GM21360 (cell line): ENCODE measurements at regions not wholly inside any gene's neighbourhood (a gene's known extent, or its start where the extent isn't known, plus 50 kb on each side); places are given as distances from the start of the nearest gene placed in this dataset.
"Not testable (repeated sequence)": the region's sequence is repeated elsewhere in the genome, so short reads cannot be mapped to it uniquely, and the experiment has no call there.

Source experiments
- ATAC-seq: cut with Tn5 transposase; IDR thresholded peaks from one replicate; pipeline ENCODE4 v1.9.1; 2021; ENCODE audit warnings: mild to moderate bottlenecking, moderate library complexity; ENCODE audit not compliant: unreplicated experiment

GRCh38 chr7:14973712-14974428 is 71.3 kb upstream of the DGKB start:
- no peak for ATAC-seq

GRCh38 chr7:14971678-14972077 is 69.1 kb upstream of the DGKB start:
- ATAC-seq: not testable (repeated sequence)

GRCh38 chr7:14967376-14967775 is 64.8 kb upstream of the DGKB start:
- ATAC-seq: not testable (repeated sequence)

GRCh38 chr7:14962778-14963177 is 60.2 kb upstream of the DGKB start:
- no peak for ATAC-seq

- ATAC-seq: no peak
Observed at GRCh38 chr7:14960721-14961120, 58.2 kb upstream of the DGKB start.

GRCh38 chr7:14959339-14959738 is 56.8 kb upstream of the DGKB start:
- no peak for ATAC-seq

- ATAC-seq: no peak
Observed at GRCh38 chr7:14954035-14954434, 51.5 kb upstream of the DGKB start.
